Panc1 (cell line): ENCODE measurements at regions not wholly inside any gene's neighbourhood (a gene's known extent, or its start where the extent isn't known, plus 50 kb on each side); places are given as distances from the start of the nearest gene placed in this dataset.

Source experiments
- REST ChIP-seq, 2 experiments: IDR thresholded peaks; 2 replicates each; pipeline ENCODE4 v1.6.1; 2011 to 2012; ENCODE audit warnings: low read depth in 2 of 2, control low read depth in 1 of 2, low read length in 1 of 2, mild to moderate bottlenecking in 1 of 2, moderate library complexity in 1 of 2; ENCODE audit not compliant: insufficient read depth in 1 of 2
- TF ChIP-seq, protein P1 (sequence below): fragments of 450-650 bp; IDR thresholded peaks from 2 replicates; pipeline ENCODE4 v1.5.1; 2017; ENCODE audit warnings: mild to moderate bottlenecking

DNA sequence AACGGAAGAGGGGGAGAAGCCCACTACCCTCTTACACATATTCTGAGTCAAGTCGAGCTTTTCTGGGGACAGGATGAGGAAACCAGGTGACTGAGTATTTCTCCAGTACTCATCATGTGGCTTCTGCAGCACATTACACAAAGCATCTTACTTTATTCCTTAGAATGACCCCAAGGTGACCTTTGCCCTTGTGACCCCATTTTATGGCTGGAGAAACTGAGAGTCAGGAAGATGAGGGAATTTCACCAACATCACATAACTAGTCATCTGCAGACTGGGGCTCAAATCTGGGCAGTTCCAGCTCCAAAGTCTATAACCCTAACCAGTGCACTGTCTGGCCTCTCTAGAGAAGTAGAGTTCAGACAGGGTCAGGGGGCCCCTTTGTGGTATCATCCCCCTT, 707.0 kb downstream of the UQCRFS1 start:
- TF ChIP-seq, protein P1, sequence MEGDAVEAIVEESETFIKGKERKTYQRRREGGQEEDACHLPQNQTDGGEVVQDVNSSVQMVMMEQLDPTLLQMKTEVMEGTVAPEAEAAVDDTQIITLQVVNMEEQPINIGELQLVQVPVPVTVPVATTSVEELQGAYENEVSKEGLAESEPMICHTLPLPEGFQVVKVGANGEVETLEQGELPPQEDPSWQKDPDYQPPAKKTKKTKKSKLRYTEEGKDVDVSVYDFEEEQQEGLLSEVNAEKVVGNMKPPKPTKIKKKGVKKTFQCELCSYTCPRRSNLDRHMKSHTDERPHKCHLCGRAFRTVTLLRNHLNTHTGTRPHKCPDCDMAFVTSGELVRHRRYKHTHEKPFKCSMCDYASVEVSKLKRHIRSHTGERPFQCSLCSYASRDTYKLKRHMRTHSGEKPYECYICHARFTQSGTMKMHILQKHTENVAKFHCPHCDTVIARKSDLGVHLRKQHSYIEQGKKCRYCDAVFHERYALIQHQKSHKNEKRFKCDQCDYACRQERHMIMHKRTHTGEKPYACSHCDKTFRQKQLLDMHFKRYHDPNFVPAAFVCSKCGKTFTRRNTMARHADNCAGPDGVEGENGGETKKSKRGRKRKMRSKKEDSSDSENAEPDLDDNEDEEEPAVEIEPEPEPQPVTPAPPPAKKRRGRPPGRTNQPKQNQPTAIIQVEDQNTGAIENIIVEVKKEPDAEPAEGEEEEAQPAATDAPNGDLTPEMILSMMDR = no peak
- TF ChIP-seq REST (IDR thresholded peaks at IDR 0.05; ENCODE audit: insufficient read depth in 1 of 2, low read depth in 2 of 2, low read length in 1 of 2) = no peak
